ENCODE measurements at regions not wholly inside any gene's neighbourhood (a gene's known extent, or its start where the extent isn't known, plus 50 kb on each side); places are given as distances from the start of the nearest gene placed in this dataset.

GRCh38 chr3:87148020-87148419, 79.1 kb upstream of the CHMP2B start:
- Histone ChIP-seq H3K9me3 (no peaks in the 10 kb centered on the region), H3K4me1 (no peaks in the 10 kb centered on the region), H3K27me3 (no peaks in the 10 kb centered on the region), H3K36me3 (no peaks in the 10 kb centered on the region), H3K4me3 (no peak overlapping the region), H3K27ac (replicated peaks in 1 of 4) (no peak overlapping the region)
- TF ChIP-seq POLR2AphosphoS5 (IDR thresholded peaks at IDR 0.05) (no peak), EP300 (IDR thresholded peaks at IDR 0.05) (no peak), POLR2A (IDR thresholded peaks at IDR 0.05; ENCODE audit: low read depth) (no peak)
- TF ChIP-seq, protein P1, sequence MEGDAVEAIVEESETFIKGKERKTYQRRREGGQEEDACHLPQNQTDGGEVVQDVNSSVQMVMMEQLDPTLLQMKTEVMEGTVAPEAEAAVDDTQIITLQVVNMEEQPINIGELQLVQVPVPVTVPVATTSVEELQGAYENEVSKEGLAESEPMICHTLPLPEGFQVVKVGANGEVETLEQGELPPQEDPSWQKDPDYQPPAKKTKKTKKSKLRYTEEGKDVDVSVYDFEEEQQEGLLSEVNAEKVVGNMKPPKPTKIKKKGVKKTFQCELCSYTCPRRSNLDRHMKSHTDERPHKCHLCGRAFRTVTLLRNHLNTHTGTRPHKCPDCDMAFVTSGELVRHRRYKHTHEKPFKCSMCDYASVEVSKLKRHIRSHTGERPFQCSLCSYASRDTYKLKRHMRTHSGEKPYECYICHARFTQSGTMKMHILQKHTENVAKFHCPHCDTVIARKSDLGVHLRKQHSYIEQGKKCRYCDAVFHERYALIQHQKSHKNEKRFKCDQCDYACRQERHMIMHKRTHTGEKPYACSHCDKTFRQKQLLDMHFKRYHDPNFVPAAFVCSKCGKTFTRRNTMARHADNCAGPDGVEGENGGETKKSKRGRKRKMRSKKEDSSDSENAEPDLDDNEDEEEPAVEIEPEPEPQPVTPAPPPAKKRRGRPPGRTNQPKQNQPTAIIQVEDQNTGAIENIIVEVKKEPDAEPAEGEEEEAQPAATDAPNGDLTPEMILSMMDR (IDR thresholded peaks at IDR 0.05): no peak
- 69% methylated on average over 3 of the region's 3 CpGs for WGBS
- no peak for DNase-seq (ENCODE audit: extremely low spot score)
- intact Hi-C loops (cut with DNase I): no loop called here

DNA sequence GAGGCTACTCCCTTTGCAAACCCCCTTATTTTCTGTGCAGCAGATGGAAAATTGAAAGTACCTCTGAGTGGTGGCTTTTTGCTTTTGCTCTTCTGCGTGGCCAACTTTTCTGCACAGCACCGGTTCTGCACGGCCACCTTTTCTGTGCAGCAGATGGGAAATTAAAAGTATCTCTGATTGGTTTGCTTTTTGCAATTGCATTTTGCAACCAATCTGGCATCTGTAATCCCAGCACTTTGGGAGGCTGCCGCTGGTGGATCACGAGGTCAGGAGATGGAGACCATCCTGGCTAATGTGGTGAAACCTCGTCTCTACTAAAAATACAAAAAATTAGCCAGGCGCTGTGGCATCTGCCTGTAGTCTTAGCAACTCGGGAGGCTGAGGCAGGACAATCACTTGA, 79.5 kb upstream of the CHMP2B start:
- intact Hi-C loops (cut with DNase I): no loop called here
- TF ChIP-seq, protein P1 (IDR thresholded peaks at IDR 0.05): no peak
- TF ChIP-seq EP300 (IDR thresholded peaks at IDR 0.05) (no peak), POLR2A (IDR thresholded peaks at IDR 0.05; ENCODE audit: low read depth) (no peak)
- no peak for DNase-seq (ENCODE audit: extremely low spot score)
- no peak overlapping the region for H3K4me3 ChIP-seq
- no peaks in the 10 kb centered on the region for H3K4me1 ChIP-seq
- no peaks in the 10 kb centered on the region for H3K36me3 ChIP-seq
- H3K9me3 ChIP-seq: no peaks in the 10 kb centered on the region
- no peaks in the 10 kb centered on the region for H3K27me3 ChIP-seq
- WGBS: 85% methylated on average over 8 of the region's 8 CpGs
- H3K27ac ChIP-seq (replicated peaks in 1 of 4): no peak overlapping the region

DNA sequence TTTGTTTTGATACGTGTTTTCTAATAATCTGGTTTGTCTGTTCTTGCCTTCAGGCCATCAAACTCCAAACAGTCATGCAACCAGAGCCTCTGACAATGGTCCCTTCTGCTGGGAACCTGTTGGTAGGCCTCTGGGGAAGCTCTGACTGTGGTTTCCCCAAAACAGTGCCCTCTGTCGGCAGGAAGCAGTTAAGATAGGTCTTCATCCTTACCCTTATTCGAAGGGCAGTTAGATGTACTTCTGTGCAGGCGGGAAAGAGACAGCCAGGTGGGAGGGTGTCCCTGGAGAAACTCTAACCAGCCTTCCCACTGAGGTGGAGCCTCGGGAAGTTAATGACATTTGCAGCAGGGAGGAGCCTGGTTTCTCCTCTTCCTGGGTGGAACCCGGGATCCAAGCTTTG, 81.6 kb upstream of the CHMP2B start:
- Histone ChIP-seq H3K4me1 (no peaks in the 10 kb centered on the region), H3K4me3 (no peak overlapping the region), H3K27ac (replicated peaks in 1 of 4) (no peak overlapping the region), H3K9me3 (peaks cover 0 to 16% (median 12%) of the 10 kb centered on the region in 4 donors), H3K36me3 (no peaks in the 10 kb centered on the region), H3K27me3 (no peaks in the 10 kb centered on the region)
- intact Hi-C loops (cut with DNase I): no loop called here
- TF ChIP-seq, protein P1 (IDR thresholded peaks at IDR 0.05): peak in 1 of 3 experiments; percentile 4
- TF ChIP-seq POLR2A (IDR thresholded peaks at IDR 0.05; ENCODE audit: low read depth) (no peak), EP300 (IDR thresholded peaks at IDR 0.05) (no peak)
- no peak for DNase-seq (ENCODE audit: extremely low spot score)
- WGBS: 42% methylated on average over 6 of the region's 6 CpGs

DNA sequence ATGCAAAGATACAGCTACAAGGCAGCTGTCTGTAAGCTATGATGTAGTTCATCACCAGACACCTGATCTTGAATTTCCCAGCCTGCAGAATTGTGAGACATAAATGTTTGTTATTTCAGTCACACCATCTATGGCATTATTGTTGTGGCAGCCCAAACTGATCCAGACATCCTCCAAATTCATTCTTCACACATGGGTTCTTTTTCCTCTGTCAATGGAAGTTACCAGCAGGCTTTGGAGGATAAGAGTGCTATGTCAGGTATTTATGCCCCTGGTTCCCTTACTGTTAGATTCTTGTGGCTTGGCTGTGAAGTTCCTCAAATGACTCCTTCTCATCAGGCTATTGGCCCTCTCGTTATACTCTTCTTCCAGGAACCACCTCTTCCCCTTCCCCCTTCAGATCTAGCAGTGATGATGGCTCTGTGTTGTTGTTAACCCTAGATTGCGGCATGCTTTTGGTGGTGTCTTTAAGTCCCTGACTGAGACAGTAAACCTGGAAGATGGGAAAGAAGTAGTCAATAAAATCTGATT, 91.0 kb upstream of the CHMP2B start:
- Histone ChIP-seq H3K27me3 (no peaks in the 10 kb centered on the region), H3K27ac (replicated peaks in 1 of 4) (no peak overlapping the region), H3K36me3 (no peaks in the 10 kb centered on the region), H3K4me1 (no peaks in the 10 kb centered on the region), H3K4me3 (no peak overlapping the region), H3K9me3 (peaks cover 0 to 12% (median 7%) of the 10 kb centered on the region in 4 donors)
- TF ChIP-seq, protein P1 (IDR thresholded peaks at IDR 0.05): no peak
- 70% methylated on average over 2 of the region's 2 CpGs for WGBS
- no peak for DNase-seq (ENCODE audit: extremely low spot score)
- intact Hi-C loops (cut with DNase I): no loop called here

- DNase-seq (ENCODE audit: extremely low spot score): no peak
- Histone ChIP-seq H3K27ac (replicated peaks in 1 of 4) (no peak overlapping the region), H3K4me3 (no peak overlapping the region), H3K4me1 (no peaks in the 10 kb centered on the region), H3K9me3 (peaks cover 0 to 5% (median 2%) of the 10 kb centered on the region in 4 donors), H3K27me3 (no peaks in the 10 kb centered on the region), H3K36me3 (no peaks in the 10 kb centered on the region)
- 72% methylated on average over 3 of the region's 3 CpGs for WGBS
- TF ChIP-seq POLR2AphosphoS5 (IDR thresholded peaks at IDR 0.05): no peak
- no peak for TF ChIP-seq POLR2A (IDR thresholded peaks at IDR 0.05; ENCODE audit: low read depth)
- TF ChIP-seq, protein P1 (IDR thresholded peaks at IDR 0.05): no peak
- no peak for TF ChIP-seq EP300 (IDR thresholded peaks at IDR 0.05)
- intact Hi-C loops (cut with DNase I): no loop called here
Observed at GRCh38 chr3:87135412-87135811, 91.7 kb upstream of the CHMP2B start.

All from esophagus muscularis mucosa (tissue), 4 donors.